Occipital lobe (tissue), 1 donor: ENCODE measurements at regions not wholly inside any gene's neighbourhood (a gene's known extent, or its start where the extent isn't known, plus 50 kb on each side); places are given as distances from the start of the nearest gene placed in this dataset.

Source experiments
- DNase-seq: peaks from one replicate; lab custom pipeline; 2025; lab: John Stamatoyannopoulos, UW

DNA sequence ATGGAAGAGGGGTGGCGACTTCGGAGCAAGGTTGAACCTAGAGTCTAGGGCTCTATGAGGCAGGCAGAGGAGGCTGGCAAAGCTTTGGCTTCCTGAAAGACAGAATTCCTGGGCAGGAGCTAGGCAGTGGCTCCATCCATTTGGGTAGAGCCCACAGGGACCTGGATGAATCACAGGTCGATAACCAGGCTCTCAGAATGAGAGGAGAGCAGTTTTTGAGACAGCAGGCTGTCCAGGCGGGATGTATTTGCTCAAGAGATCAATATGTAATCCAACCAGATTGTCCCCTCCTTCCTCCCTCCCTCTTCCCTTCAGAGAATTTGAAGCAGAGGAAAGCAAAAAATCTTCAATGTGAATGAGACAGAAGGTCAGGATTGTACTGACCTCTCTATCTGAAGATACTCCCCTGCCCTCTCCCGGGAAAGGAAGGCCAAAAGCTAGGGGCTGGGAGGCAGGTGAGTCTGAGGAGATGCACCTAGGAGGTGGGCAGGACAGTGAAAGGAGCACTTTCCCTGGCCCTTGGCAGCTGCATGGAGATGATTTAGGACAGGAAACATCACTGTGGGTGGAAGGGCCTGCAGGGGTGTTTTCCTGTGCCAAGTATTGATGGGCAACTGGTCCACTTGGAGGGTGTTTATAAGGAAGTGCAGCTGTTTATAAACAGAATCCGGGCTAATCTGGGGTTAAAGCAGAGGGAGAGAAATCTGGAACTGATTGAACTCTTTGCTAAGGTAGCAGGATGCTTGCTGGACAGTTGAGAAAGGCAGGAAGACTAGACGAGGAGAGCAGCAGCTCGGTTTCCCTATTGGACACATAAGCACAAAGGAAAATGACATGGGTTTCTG lies 212.4 kb upstream of the LRFN2 start:
- DNase-seq = no peak

GRCh38 chr6:40798069-40798770 lies 211.1 kb upstream of the LRFN2 start:
- DNase-seq = no peak

DNA sequence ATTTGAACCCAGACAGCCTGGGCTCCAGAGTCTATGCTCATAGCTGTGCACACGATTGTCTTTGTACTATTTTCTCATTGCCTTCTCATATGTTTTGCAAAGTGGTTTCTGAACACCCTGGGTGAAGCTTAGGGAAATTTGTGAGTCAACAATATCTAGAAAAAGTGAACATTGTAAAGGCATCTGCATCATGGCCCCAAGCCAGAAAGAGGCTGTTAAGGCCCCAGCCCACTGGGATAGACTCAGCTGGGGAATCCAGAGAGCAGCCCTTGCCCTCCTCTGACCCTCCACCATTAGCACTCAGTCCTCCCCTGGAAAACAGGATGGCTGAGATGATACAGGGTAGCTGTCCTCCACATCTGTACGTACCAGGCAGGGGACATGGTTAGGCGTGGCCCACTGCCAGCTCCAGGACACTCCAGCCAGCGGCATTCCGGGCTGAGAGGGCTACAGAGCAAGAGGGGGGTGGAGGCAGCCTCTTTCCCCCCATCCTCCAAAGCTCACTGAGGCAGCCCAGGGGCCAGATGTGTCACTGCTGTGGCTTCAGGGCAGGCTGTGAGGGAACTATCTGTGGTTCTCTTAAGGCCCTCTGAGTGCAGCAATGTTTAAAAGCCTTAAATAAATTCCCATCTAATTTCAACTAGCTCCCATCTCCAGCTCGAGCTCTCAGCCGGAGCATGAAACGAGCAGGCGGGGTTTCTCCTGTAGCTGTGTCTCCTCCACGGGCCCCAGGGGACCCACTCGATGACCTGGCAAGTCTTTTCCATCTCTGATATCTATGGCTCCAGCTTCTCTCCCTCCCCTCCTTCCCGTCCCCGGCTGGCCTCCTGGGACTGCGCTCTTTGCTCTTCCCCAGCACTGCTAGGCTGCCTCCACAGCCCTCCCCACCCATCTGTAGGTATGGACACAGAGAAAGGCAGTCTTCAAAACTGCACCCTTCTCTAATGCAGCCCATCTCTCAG lies 209.4 kb upstream of the LRFN2 start:
- no peak for DNase-seq

DNA sequence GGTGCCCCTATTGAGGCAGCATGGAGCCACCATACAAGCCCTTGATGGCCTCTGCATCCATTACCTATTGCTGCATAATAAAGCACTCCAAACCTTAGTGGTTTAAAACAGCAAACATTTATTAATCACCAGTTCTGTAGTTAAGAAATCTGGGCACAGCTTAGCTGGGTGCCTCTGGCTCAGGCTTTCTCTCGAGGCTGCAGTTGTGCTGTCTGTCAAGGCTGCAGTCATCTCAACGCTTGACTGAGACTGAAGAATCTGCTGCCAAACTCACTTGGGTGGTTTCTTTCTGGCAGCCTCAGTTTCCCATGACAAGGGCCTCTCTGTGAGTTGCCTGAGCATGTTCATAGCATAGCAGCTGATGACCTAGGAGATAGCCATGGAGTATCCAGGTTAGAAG lies 207.4 kb upstream of the LRFN2 start:
- DNase-seq = no peak

DNA sequence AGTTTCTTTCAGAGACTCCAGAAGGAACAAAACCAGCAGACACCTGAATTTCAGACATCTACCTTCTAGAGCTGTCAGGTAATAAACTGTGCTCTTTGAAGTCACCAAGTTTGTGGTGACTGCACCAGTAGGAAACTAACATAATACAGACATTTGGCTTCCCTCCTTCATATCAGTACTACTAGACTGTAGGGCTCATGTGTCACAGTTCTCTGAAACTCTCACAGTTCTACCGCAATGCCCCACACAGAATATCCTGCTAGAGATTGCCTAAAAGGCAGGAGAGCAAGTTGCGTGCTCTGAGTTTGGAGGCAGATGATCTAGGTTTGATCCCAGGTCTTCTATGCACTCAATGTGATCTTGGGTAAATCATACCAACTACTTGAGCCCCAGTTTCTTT lies 205.0 kb upstream of the LRFN2 start:
- DNase-seq = no peak

DNA sequence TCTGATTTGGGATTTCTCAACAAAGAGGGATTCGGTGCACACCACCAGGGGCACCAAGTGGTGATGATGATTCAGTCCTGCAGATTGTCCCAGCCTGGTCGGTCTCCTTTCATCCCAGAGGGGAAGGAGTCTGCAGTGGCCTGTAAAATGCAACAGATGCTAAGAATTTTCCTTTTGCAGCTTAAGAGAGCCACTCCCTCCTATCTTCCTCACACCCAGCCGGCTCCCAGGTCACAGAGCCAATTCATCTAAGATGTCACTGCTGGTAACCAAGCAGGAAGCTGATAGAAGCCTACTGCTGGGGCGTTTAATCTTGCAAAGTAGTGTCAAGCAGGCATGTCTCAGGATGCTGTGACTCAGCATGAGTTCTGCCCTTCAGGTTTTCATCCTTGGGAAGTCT lies 203.8 kb upstream of the LRFN2 start:
- DNase-seq = no peak

- DNase-seq = peak; percentile 24
Measured at GRCh38 chr6:40788661-40789655, 201.8 kb upstream of the LRFN2 start.

- no peak for DNase-seq
Measured at GRCh38 chr6:40782355-40782754, 195.2 kb upstream of the LRFN2 start.

DNA sequence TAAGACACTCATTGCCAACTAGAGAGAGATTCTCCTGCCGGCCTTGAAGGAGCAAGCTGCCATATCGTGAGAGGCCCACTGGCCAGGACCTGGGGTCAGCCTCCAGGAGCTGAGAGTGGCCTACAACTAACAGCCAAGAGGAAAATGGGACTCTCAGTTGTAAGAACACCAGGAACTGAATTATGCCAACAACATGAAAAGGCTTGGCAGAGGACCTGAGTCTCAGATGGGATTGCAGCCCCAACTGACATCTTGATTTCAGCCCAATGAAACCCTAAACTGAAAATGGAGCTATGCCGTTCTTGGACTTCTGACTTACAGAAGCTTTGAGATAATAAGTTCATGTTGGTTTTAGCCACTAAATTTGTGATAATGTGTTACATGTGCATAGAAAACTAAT lies 193.5 kb upstream of the LRFN2 start:
- DNase-seq = no peak

- no peak for DNase-seq
Measured at GRCh38 chr6:40779409-40779808, 192.2 kb upstream of the LRFN2 start.

DNA sequence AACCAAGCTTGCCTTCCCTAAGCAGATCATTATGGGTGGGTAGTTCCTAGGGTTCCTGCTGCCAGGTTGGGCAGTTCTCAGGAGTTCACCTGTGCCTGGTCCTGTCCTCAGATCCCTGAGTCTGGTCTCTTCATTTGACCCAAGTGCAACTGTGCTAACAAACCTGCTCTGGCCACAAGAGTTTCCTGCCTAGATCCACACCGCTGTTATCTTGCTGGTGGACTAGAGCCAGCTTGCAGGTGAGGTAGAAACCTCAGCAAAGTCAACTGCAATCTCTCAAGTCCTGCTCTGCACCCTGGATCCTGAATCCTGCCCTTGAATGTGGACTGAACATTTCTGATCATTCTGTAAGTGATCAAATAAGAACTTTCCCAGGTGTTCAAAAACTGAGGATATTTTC lies 191.8 kb upstream of the LRFN2 start:
- DNase-seq = no peak

DNA sequence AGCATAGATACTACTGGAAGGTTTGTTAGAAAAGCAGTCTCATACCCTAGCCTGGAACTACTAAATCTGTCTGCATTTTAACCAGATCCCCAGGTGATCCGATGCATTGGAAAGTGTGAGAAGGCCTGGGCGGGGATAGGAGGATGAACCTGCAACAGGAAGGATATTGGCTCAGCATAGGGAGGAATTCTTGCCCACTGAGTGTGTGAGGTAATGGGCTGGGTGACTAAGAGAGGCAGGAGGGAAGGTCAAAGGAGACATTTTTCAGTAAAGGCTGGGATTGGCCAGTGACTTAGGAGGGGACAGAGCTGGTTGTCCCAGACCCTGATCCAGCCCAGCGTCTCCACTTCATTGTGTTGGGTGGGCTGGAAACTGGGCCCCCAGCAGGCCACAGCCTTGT lies 191.0 kb upstream of the LRFN2 start:
- DNase-seq = no peak

DNA sequence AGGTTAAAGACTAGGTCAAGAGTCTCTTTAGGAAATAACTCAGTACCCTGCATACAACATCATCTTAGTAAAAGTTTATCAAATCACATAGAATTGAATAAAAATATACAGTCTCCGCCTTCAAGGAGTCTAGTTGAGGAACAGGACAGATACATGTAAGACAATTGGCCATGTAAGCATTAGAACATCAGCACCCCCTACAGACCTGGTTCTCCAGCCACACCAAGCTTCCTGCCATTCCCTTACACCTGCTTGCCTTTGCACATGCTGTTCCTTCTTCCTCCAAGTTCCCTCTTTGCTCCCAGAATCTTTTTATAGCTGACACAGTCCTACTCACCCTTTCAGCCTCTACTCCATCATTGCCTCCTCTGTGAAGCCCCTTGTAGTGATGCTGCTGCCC lies 187.8 kb upstream of the LRFN2 start:
- DNase-seq = no peak

DNA sequence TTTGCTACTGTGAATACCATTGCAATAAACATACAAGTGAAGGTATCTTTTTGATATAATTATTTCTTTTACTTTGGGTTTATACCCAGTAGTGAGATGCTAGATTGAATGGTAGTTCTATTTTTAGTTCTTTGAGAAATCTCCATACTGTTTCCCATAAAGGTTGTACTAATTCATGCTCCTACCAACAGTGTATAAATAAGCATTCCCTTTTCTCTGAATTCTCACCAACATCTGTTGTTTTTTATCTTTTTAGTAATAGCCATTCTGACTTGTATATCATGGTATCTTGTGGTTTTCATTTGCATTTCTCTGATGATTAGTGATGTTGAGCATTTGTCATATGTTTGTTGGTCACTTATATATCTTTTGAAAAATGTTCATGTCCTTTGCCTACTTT lies 183.6 kb upstream of the LRFN2 start:
- DNase-seq = no peak

DNA sequence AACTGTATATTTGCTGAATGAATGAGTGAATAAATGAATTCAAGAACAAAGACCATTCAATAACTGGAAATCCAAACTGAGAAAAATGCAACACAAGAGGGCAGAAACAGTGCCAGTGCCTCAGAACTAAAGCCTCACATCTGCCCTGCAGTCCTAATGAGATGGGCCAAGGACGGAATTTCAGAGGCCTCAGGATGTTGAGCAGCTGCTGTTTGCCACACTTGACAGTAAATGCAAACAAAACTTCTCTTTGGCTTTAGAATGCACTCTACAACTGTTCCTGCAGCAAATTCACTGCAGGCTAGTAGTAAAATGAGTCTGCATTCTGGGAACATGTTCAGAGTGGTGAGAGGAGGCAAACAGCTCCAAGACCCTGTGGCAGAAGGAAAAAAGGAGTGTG lies 177.6 kb upstream of the LRFN2 start:
- DNase-seq = no peak

- no peak for DNase-seq
Measured at GRCh38 chr6:40762981-40763380, 175.8 kb upstream of the LRFN2 start.

DNA sequence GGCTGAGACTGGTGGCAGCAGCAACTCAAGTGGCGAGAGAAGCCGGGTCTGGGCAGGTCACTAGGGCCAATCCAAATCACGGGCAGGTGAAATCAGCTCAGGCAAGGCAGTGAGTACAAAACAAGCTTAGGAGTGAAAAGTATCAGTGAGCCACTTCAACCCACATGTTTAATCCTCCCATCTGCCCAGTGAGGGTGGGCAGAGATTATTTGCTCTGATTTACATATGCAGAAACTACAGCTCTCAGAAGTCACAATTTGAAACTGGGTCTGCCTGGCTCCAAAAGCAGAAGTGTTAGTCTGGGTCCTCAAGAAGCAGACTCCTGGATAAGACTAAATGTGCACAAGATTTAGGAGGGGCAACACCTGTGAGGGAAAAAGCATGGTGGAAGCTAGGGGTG lies 173.7 kb upstream of the LRFN2 start:
- DNase-seq = no peak

DNA sequence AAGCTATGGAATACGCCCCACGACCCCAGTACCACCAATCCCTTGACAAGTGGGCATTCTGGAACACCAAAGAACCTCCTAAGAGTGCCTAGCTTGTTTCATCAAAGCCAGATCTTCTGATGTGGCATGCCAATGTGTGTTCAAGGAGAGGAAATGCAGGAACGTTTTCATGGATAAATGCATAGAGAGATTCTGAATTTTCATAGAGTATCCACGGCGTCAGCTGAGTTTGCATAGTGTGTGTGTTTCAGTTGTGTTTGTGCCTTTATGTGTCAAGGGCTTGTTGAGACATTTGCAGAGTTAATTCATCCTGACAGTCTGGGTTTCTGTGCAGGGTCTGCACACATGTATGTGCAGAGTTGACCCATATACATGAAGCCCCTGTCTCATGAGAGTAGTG lies 172.7 kb upstream of the LRFN2 start:
- no peak for DNase-seq

DNA sequence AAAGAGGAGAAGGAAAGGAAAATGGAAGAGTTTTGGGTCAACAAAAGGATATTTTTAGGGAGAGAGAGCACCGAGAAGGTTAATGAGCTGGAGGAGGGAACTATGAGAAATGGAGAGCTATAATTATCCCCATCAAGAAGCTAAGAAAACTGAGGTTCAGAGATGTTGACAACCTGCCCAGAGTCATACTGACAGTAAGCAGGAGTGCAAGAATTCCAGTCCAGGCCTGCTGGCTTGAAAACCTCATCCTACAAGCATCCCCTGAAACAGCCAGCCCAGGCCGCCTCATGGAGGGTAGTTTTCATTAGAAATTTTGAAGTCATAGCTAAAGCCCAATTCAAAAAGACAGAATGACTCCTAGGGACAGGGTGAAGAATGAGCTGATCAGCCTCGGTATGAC lies 172.1 kb upstream of the LRFN2 start:
- no peak for DNase-seq

DNA sequence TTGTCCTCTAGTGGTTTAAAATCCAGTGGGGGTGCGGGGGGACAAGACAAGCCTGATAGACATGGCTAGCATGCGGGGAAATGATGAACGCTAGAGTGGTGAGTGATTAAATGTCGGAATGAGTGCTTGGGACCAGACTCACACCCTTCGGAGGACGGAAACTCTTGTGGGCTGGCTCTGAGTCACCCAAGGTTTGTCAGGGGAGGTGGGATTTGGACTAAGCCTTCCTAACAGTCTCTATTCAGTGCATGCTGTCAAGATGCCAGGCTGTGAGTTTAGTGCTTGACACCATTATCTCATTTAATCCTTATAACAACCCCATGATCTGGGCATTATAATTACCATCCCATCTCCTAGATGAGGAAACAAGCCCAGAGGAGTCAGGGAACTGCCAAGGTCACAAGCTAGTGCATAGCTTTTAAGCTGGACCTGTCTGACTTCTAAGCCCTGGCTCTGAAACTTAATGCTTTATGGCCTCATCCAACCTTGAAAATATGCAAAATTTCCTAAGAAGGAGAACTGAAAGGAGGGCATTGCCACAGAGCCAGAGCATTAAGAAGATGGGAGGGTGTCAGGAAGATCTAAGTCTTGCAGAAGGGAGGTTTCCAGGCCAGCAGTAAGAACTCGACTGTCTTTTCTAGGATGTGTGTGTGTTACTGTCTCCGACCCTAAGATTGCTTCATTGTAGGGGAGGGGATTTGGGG lies 168.7 kb upstream of the LRFN2 start:
- DNase-seq = no peak
